ENCODE measurements at regions not wholly inside any gene's neighbourhood (a gene's known extent, or its start where the extent isn't known, plus 50 kb on each side); places are given as distances from the start of the nearest gene placed in this dataset.

DNA sequence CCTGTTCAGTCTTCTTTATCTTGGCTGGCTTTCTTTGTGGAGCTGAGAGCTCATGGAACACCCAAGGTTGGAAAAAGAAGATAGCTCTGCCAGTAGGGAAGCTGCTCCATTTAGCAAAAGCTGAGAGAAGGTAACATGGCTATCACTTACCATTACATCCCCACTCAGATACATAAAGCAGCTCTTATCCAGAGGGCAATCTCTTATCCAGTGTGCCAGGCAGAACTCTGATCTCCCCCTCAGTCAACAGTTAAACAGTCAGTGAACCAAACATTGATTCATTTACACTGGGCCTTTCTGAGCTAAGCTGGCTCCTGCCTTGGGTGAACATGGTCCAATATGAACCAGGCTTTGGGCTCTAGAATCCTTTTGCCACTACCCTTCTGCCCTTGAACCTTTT is 624.2 kb downstream of the NTRK3 start:
- DNase-seq (ENCODE audit: low spot score) = no peak
- intact Hi-C loops (cut with micrococcal nuclease; ENCODE audit: unreplicated experiment) = no loop called here
- no peaks in the 10 kb centered on the region for H3K27me3 ChIP-seq (replicated peaks; ENCODE audit: insufficient read depth, low read depth, low read length, poor library complexity)
- H3K4me1 ChIP-seq (ENCODE audit: insufficient read depth, low read length, poor library complexity, severe bottlenecking) = no peaks in the 10 kb centered on the region
- CTCF ChIA-PET = no interaction called here
- TF ChIP-seq, protein P1, sequence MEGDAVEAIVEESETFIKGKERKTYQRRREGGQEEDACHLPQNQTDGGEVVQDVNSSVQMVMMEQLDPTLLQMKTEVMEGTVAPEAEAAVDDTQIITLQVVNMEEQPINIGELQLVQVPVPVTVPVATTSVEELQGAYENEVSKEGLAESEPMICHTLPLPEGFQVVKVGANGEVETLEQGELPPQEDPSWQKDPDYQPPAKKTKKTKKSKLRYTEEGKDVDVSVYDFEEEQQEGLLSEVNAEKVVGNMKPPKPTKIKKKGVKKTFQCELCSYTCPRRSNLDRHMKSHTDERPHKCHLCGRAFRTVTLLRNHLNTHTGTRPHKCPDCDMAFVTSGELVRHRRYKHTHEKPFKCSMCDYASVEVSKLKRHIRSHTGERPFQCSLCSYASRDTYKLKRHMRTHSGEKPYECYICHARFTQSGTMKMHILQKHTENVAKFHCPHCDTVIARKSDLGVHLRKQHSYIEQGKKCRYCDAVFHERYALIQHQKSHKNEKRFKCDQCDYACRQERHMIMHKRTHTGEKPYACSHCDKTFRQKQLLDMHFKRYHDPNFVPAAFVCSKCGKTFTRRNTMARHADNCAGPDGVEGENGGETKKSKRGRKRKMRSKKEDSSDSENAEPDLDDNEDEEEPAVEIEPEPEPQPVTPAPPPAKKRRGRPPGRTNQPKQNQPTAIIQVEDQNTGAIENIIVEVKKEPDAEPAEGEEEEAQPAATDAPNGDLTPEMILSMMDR (conservative IDR thresholded peaks at IDR 0.05; ENCODE audit: low read depth, low read length) = no peak
- TF ChIP-seq EZH2 (IDR thresholded peaks at IDR 0.05; ENCODE audit: borderline replicate concordance, low read depth, low read length, poor library complexity, severe bottlenecking) = no peak
- no TSS peak for BruUV-seq (replicated peaks)
- no peaks in the 10 kb centered on the region for H3K36me3 ChIP-seq (ENCODE audit: insufficient read depth, low read length, poor library complexity, severe bottlenecking)
- no peak overlapping the region for H3K4me3 ChIP-seq (ENCODE audit: low read depth, low read length, poor library complexity, severe bottlenecking)
- H3K27ac ChIP-seq (ENCODE audit: low read depth, low read length, poor library complexity, severe bottlenecking) = no peak overlapping the region
- POLR2A ChIA-PET (ENCODE audit: low non-redundant PET) = no interaction called here
- H3K9me3 ChIP-seq (ENCODE audit: low read depth, low read length, poor library complexity, severe bottlenecking) = no peaks in the 10 kb centered on the region

DNA sequence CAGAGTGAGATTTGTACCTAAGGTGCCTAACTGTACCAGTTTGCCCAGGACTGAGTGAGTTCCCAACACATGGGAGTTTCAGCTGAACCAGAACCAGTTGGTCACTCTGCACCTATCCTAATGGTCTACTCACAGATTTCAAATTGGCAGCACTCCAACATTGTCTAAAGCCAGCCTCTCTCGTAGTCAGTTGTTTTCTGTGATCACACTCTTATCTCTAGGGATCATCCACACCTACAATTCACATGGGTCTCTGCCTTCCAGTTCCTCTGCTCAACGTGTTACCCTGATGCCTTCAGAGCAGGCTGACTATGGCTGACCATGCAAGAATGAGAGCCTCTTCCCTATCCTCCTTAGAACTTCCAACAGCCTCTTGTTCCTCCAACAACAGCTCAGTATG is 624.8 kb downstream of the NTRK3 start:
- ChIA-PET CTCF (no interaction called here), POLR2A (ENCODE audit: low non-redundant PET) (no interaction called here)
- Histone ChIP-seq H3K27ac (ENCODE audit: low read depth, low read length, poor library complexity, severe bottlenecking) (no peak overlapping the region), H3K9me3 (ENCODE audit: low read depth, low read length, poor library complexity, severe bottlenecking) (no peaks in the 10 kb centered on the region), H3K4me3 (ENCODE audit: low read depth, low read length, poor library complexity, severe bottlenecking) (no peak overlapping the region), H3K4me1 (ENCODE audit: insufficient read depth, low read length, poor library complexity, severe bottlenecking) (no peaks in the 10 kb centered on the region), H3K27me3 (replicated peaks; ENCODE audit: insufficient read depth, low read depth, low read length, poor library complexity) (no peaks in the 10 kb centered on the region), H3K36me3 (ENCODE audit: insufficient read depth, low read length, poor library complexity, severe bottlenecking) (no peaks in the 10 kb centered on the region)
- TF ChIP-seq, protein P1 (conservative IDR thresholded peaks at IDR 0.05; ENCODE audit: low read depth, low read length) = no peak
- no peak for TF ChIP-seq EZH2 (IDR thresholded peaks at IDR 0.05; ENCODE audit: borderline replicate concordance, low read depth, low read length, poor library complexity, severe bottlenecking)
- intact Hi-C loops (cut with micrococcal nuclease; ENCODE audit: unreplicated experiment) = no loop called here
- DNase-seq (ENCODE audit: low spot score) = no peak
- BruUV-seq (replicated peaks) = no TSS peak

DNA sequence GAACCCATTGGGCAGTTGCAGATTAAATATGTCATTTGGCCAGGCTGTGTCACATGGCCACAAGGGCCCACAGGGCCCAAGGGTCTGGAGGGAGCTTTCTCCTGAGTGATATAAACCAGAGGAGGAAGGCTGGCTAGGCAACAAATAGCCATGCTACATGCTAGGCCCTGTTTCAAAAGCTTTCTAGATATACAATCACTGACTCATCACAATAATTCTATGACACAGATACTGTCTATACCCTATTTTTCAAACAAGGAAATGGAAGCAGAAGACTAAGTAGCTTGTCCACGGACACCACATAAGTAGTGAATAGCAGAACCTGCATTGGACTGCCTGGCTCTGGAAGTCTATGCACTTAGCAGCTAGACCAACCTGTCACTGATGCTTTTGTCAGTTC is 625.4 kb downstream of the NTRK3 start:
- Histone ChIP-seq H3K27ac (ENCODE audit: low read depth, low read length, poor library complexity, severe bottlenecking) (no peak overlapping the region), H3K27me3 (replicated peaks; ENCODE audit: insufficient read depth, low read depth, low read length, poor library complexity) (no peaks in the 10 kb centered on the region), H3K4me1 (ENCODE audit: insufficient read depth, low read length, poor library complexity, severe bottlenecking) (no peaks in the 10 kb centered on the region), H3K4me3 (ENCODE audit: low read depth, low read length, poor library complexity, severe bottlenecking) (no peak overlapping the region), H3K9me3 (ENCODE audit: low read depth, low read length, poor library complexity, severe bottlenecking) (no peaks in the 10 kb centered on the region), H3K36me3 (ENCODE audit: insufficient read depth, low read length, poor library complexity, severe bottlenecking) (no peaks in the 10 kb centered on the region)
- DNase-seq (ENCODE audit: low spot score) = no peak
- ChIA-PET POLR2A (ENCODE audit: low non-redundant PET) (no interaction called here), CTCF (no interaction called here)
- no TSS peak for BruUV-seq (replicated peaks)
- TF ChIP-seq, protein P1 (conservative IDR thresholded peaks at IDR 0.05; ENCODE audit: low read depth, low read length) = no peak
- no peak for TF ChIP-seq EZH2 (IDR thresholded peaks at IDR 0.05; ENCODE audit: borderline replicate concordance, low read depth, low read length, poor library complexity, severe bottlenecking)
- intact Hi-C loops (cut with micrococcal nuclease; ENCODE audit: unreplicated experiment) = no loop called here

All from A673 (cell line).